NOMO-1 (cell line): ENCODE measurements at regions not wholly inside any gene's neighbourhood (a gene's known extent, or its start where the extent isn't known, plus 50 kb on each side); places are given as distances from the start of the nearest gene placed in this dataset.
"Not testable (repeated sequence)": the region's sequence is repeated elsewhere in the genome, so short reads cannot be mapped to it uniquely, and the experiment has no call there.

Experiments used
- DNase-seq, 2 experiments: peaks; one replicate each; lab custom pipeline; 2025; ENCODE audit not compliant: unreplicated experiment in 2 of 2; lab: John Stamatoyannopoulos, UW

DNA sequence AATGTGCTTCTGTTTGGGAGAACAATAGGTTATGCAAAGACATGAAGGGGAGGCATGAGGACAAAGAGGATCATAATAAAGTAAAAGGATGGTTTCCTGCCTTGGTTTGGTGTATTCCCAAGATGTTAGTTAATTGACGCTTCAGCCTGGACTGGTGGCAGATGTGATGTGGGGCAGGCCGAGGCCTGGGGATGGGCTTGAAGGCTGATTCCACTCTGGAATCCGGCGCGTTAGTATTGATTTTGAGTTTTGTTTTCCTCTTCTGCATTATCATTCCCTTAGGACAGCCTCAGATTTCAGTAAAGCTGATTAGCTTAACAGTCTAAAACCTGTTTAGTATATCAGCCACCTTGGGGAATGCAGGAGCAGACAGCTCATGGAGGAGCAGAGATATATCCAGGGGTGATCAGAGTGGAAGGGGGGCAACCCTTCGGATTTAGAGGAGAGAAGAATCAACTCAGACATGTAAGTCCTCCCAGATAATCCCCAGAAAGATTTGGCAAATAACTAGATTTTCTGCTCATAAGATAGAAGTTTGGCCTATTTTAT, 159.8 kb upstream of the MTPN start:
- no peak for DNase-seq

DNA sequence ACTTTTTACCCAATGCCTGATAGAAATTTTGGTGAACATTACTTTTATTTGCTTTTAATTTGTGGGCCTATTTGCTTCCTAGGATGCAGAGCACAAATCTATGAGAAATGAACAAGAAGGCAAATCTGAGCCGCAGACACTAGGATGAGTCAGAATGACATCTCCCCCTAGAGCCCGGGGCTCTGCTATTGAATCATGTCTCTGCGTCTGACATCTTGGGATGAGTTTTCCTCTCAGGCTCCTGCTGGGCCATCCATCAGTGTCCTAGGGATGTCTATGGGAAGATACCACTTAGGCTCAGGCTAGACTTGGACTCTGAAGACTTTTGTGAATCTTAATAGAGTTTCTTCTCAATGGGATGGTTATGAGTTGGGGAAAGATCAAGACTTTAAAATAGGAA, 157.3 kb upstream of the MTPN start:
- no peak for DNase-seq

DNA sequence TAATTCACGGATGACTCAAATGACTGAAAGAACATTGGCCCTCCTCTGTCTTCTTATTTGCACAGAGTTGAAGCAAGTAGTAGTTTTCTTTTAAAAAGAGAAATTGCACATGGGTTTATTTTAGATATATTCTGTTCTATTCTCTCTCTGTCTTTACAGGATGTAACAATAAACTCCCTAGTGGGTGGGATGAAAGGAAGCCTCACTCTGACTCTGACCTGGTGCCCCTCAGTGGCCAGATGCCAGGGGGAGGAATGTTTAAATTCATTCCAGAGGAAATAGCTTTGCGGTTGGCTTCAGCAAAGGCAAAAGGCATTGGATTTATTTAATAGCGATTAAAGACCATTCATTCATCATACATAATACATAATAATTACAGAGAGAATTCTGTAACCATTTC, 156.4 kb upstream of the MTPN start:
- no peak for DNase-seq

DNA sequence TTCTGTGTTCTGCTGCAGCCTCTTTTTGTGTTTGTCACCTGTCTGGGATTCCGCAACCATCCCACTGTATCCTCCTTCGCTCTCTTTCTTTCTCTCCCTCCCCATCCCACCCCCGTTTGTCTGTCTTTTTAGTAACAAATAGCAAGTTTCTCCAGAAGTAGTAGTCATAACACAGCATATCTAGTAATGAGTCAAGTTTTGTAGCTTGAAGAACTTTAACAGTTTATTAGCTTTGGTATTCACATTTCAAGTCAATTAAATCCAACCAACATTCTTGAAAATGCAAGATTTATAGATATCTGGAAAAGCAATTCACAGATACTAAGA, 154.1 kb upstream of the MTPN start:
- no peak for DNase-seq

DNA sequence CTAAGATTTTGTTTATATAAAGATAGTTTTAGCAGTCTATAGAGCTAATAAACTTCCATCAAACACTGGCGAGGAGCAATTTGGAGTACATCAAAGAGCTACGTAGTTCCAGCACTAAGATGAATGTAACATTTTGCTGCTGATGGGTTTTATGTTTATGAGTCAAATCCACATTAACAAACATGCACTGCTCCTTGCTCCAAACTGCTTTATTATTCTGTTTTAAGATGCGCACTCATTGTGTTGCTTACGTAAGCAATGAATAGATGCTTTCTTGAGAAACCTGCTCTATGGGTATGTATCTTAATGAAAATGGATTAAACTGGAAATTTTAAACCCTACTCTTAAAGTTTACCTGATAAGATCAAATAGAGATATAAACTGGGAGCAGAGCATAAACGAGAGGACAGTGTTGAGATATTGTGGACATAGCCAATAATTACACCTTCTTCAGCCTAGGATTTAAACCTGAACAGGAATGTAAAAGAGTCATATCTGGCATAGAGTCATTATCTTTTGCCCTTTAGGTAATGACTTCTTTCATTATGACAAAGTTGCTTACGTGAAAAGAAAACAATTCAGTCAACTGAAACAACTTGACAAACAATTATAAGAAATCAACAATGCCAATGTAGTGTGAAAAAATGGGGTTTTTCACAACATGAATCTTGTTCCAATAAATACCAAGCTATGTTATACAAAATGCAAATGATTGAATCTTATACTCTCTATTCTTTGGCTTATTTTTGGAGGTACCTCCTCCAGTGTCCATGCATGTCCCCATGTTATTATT, 153.5 kb upstream of the MTPN start:
- no peak for DNase-seq

DNA sequence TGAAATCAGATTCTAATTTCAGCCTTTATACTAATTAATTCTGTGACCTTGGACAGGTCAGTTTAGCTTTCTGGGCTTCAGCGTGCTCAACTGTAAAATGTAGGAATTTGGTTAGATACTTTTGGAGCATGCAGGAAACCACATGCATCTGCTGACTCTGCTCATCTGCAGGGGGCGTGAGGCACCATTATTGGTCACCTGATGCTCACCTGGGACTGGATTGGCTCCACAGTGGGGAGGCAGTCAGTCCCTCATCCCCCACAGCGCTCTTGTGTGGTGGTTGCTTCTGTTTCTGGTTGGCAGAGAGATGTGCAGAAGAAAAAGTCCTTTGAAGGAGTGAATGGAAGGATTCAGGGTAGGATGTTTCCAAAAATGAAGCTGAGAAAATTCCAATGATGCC, 150.9 kb upstream of the MTPN start:
- DNase-seq: no peak

DNA sequence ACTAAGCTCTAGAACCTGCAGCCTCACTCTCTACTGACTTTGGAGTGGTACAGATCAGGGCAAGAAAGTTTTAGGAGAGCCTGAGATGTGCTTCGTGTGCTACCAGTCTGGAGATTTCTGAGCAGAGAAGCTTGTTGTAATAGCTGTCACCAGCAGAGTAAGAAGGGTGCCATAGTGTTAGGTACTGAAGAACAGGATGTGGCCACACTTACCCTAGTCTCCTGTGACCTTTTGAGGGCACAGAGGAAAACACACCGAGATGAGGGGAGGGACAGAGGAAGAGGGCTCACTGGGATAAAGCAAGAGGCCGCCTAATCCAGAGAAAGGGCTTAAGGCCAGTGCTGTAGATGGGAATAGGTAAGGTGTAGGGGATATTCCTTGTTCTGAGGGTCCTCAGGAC, 146.2 kb upstream of the MTPN start:
- no peak for DNase-seq

DNA sequence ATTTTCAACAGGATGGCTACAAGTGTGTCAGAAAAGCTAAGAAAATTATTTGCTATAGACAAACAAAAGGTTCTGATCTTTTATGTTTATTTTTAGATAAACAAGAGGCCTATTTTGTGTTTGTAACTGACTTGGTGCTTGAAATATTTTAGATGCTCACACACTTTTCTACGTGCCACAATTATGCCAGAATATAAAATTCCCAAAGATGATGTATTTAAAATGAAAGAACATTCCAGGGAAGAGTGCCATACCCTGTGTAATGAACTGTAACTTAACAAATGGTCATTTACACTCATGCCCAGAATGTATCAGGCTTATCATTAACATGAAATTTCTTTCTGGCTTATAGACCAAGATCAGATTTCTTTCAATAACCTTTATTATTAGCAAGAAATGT, 144.9 kb upstream of the MTPN start:
- DNase-seq: no peak

DNA sequence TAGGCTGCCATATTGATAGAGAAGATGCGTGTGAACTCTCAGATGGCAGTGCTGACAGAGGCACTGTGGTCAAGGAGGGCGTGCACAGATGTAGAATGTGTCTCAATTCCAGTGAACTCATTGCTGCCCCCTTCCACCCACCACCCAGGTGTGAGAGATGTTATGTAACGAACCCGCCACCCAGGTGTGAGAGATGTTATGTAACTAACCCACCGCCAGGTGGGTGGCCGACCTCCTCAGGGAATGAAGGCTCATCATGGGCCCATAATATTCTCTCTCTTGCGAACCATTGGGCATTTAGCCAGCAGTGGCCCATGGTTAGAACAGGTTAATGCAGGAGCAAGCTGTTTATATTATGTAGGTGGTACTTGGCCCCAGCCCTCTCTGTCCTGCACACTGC, 140.4 kb upstream of the MTPN start:
- no peak for DNase-seq

DNA sequence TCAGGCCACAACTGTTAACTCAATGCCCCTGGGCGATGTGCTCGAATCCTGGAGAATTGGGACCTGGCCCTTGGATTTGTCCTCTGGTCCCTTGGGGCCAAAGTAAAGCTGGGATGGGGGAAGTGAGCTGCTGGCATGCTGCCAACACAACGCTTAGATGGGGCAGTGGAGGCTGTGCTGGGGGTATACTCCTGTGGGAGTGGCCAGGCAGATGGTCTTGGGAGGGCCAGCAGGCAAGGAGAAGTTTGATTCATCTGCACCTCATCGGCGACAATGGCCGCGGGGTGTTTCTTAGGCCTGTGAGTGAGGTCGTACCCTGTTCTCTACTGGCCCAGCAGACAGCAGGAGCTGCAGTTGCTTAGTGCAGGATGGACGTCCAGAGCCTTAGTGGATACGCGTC, 139.0 kb upstream of the MTPN start:
- no peak for DNase-seq

DNA sequence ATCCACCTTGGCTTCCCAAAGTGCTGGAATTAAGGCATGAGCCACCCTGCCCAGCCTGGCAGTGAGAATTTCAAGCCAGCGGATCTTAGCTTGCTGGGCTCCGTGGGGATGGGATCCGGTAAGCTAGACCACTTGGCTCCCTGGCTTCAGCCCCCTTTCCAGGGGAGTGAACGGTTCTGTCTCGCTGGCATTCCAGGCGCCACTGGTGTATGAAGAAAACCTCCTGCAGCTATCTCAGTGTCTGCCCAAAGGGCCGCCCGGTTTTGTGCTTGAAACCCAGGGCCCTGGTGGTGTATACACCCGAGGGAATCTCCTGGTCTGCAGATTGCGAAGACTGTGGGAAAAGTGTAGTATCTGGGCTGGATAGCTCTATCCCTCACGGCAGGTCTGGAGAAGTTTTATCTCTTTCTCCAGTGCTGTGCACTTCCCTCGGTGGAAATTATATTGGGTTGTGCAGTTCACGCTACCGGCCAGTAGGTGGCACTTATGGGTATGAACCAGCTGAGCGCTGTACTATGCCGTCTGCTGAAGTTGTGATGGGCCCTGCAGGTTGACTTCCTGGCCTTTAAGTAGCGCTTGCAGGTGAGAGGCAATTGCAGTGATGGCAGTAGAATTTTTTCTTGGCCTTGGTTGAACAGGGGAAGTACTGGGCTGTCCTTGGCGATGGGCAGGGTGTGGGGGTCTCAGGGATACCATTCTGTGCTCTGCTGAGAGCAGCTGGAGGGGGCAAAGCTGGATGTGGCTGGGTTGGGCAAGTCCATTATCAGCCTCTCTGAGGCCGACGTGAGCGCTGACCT, 138.0 kb upstream of the MTPN start:
- peak in 1 of 2 experiments; percentile 14 for DNase-seq

DNA sequence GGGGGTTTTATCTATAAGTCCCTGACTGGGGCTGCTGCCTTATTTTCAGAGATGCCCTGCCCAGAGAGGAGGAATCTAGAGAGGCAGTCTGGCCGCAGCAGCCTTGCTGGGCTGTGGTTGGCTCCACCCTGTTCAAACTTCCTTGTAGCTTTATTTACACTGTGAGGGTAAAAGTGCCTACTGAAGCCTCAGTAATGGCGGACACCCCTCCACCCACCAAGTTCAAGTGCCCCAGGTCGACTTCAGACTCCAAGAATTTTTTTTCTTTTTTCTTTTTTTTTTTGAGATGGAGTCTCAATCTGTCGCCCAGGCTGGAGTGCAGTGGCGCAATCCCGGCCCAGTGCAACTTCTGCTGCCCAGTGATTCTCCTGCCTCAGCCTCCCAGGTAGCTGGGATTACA, 137.3 kb upstream of the MTPN start:
- DNase-seq: not testable (repeated sequence)

DNA sequence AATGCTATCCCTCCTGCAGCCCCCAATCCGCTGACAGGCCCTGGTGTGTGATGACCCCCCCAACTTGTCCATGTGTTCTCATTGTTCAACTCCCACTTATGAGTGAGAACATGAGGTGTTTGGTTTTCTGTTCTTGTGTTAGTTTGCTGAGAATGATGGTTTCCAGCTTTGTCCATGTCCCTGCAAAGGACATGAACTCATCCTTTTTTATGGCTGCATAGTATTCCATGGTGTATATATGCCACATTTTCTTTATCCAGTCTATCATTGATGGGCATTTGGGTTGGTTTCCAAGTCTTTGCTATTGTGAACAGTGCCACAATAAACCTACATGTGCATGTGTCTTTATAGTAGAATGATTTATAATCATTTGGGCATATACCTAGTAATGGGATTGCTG, 131.9 kb upstream of the MTPN start:
- DNase-seq: not testable (repeated sequence)

DNA sequence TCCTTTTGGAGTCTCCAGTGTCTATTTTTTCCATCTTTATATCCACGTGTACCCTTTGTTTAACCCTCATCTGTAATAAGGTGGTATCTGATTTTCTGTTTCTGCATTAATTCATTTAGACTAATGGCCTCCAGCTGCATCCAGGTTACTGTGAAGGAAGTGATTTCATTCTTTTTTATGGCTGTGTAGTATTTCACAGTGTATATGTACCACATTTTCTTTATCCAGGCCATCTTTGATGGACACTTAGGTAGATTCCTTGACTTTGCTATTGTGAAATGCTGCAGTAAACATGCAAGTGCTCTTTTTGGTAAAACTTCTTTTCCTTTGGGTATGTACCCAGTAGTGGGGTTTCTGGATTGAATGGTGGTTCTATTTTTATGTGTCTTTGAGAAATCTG, 128.0 kb upstream of the MTPN start:
- no peak for DNase-seq

DNA sequence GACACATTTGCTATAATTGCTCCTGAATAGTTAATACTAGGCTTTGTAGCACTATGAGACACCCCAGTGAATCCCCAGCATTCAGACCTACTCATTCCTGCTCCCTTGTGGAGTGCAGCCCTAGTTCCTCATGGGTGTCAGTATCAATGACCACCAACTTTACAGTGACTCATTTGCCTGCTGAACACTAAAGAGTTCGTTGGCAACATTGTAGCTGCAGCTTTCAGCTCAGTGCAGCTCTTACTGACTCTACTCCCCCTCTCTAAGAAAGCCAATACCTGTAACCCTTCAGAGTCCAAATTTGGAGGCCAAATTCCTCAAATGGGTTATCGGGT, 127.1 kb upstream of the MTPN start:
- no peak for DNase-seq

DNA sequence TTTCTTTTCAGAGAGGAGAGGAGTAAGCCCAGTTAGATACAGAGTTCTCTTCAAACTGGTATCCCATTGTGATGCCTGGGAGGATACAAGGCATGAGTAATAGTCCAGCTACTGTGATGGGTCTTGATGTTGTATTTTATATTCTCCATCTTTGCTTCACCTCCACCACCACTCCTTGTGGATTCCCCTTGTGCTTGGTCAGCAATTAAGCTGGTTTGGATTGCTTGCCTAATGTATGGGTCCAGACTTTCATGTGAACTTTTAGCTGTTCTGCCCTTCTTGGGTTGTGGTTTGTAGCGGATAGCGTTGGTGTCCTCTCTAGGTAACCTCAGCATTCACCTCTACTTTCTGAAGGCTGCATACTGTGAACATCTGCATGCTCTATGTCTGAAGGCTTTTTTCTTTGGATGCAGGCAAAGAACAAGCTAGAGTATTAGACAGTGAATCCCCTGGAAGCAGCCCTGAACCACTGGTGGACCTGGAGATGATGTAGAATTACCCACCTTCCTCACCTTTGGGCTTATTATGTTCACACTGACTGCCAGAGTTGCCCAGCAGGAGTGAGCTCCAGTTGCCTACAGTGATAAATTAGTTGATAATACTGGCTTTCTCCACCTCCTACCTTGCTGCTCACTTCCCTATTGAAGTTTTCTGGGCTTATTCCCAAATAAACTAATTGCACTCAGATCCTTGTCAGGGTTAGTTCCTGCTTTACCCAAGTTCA, 126.5 kb upstream of the MTPN start:
- no peak for DNase-seq

DNA sequence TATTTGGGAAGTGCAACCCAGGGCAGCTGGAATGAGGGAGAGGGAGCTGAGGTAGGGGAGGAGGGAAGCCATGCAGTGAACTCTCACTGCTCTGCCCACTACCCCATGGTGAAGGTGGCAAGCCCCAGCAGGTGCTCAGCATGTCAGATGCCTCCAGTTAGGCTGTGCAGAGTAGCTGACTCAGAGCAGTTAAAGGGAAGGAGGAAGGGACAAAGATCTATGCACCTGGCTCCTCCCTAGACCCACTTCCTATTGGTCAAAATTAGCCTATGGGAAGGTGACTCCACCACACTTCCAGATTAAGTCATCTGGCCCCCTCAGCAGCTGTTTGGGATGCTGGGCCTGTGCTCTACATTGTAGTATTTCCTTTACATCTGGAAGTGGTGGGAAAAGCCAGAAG, 125.7 kb upstream of the MTPN start:
- DNase-seq: no peak

DNA sequence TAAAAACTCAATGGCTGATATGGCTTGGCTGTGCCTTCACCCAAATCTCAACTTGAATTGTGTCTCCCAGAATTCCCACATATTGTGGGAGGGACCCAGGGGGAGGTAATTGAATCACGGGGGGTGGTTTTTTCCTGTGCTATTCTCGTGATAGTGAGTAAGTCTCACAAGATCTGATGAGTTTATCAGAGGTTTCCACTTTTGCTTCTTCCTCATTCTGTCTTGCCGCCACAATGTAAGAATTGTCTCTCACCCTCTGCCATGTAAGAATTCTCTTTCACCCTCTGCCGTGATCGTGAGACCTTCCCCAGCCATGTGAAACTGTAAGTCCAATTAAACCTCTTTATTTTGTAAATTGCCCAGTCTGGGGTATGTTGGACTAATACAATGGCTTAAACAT, 115.6 kb upstream of the MTPN start:
- DNase-seq: not testable (repeated sequence)

DNA sequence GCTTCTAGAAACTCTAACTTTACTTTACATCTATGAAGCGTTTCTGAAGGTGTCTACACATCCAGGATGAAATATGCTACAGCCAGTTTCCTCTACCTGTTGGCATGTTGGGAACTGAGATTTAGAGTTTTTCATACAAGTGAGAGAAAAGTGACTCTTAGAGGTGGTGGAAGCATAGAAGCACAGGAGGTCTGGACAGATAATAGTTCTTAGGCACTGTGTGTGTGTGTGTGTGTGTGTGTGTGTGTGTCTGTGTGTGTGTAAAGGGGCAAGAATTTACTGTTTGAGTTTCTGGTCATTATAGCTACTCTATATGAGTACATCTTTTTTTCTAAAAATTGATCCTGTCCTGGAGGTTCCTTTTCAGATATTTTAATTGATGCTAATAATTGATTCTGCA, 110.7 kb upstream of the MTPN start:
- DNase-seq: no peak

DNA sequence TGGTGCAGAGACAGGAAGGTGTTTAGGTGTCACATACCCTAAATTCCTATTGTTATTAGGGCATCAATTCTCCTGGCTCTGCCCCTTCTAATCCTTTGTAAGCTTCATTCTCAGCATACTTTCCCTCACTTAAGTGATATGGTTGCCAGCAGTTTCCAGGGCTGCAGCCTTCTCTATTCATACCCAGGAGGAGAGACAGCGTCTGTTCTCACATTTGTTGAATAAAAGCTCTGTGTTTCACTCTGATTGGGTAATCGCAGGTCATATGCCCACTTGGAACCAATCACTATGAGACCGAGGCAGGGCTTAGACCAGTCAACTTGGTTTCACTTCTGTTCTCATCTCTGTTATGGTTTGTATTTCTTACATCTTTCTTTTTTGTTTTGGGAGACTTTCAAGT, 109.6 kb upstream of the MTPN start:
- no peak for DNase-seq

DNA sequence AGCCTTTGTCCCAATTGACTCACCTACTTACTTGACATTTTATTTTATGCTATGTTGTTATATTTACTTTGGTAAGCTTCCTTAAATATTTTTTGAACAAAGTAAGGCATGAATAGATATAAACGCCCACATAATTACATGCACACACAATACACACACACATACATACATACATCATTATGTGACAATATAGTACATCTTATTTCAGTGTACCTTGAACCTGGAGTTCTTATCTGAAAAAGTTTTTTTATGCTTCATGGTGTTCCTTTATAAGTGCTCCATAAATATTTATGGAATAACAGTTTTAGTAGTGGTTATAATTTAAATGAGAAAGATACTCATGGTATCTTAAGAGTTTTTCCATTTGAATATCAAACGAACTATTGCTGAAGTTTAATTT, 102.8 kb upstream of the MTPN start:
- DNase-seq: no peak

DNA sequence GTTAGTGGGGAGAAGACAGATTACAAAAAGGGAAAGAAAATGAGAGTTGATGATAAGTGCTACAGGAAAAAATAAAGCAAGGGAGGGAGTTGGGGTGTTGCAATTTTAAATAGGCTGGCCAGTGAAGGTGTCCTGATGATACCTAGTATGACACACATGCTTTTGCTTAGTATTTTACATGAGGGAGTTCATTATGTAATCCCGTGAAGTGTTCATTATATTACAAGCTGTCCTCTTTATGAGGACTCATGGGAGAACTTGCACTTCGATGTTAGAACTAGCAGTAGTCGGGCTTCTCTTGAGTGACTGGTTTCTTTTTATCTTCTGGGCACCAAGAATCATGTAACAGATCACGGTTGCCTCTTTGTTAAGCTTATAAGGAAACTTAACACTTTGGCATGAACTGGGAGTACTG, 102.3 kb upstream of the MTPN start:
- DNase-seq: no peak
